ENCODE measurements at regions not wholly inside any gene's neighbourhood (a gene's known extent, or its start where the extent isn't known, plus 50 kb on each side); places are given as distances from the start of the nearest gene placed in this dataset.

DNA sequence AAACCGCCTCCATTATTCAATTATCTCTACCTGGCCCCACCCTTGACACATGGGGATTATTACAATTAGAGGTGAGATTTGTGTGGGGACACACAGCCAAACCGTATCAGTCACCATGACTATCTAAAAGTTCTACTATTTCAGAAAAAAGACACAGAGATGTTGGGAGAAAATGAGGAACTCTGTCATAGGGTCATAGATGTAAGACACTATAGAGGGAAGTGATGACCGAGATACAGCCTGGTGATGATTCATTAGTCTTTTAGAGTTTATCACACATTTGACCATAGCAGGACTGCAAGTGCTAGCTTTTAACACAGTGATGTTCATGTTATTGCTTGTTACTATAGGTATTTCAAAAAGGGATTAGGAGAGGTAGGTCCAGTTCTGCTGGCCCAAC lies 357.0 kb upstream of the AADAT start:
- TF ChIP-seq, protein P1, sequence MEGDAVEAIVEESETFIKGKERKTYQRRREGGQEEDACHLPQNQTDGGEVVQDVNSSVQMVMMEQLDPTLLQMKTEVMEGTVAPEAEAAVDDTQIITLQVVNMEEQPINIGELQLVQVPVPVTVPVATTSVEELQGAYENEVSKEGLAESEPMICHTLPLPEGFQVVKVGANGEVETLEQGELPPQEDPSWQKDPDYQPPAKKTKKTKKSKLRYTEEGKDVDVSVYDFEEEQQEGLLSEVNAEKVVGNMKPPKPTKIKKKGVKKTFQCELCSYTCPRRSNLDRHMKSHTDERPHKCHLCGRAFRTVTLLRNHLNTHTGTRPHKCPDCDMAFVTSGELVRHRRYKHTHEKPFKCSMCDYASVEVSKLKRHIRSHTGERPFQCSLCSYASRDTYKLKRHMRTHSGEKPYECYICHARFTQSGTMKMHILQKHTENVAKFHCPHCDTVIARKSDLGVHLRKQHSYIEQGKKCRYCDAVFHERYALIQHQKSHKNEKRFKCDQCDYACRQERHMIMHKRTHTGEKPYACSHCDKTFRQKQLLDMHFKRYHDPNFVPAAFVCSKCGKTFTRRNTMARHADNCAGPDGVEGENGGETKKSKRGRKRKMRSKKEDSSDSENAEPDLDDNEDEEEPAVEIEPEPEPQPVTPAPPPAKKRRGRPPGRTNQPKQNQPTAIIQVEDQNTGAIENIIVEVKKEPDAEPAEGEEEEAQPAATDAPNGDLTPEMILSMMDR (IDR thresholded peaks at IDR 0.05) = no peak
- TF ChIP-seq POLR2A (IDR thresholded peaks at IDR 0.05) (no peak), POLR2AphosphoS5 (IDR thresholded peaks at IDR 0.05; ENCODE audit: insufficient read depth in 1 of 2, low read depth in 1 of 2) (no peak)
